Left ventricle myocardium inferior (tissue), 1 donor: ENCODE measurements at regions not wholly inside any gene's neighbourhood (a gene's known extent, or its start where the extent isn't known, plus 50 kb on each side); places are given as distances from the start of the nearest gene placed in this dataset.

ENCODE experiments used
- DNase-seq: peaks from one replicate; pipeline ENCODE4 v3.0.0-alpha.2; 2020
- H3K27ac ChIP-seq: fragments of 200-600 bp; replicated peaks from 2 replicates; pipeline ENCODE4 v1.8.0; 2021
- H3K27me3 ChIP-seq: fragments of 200-600 bp; 2 replicates; pipeline ENCODE4 v1.8.0; 2021; ENCODE audit warnings: low read depth
- H3K36me3 ChIP-seq: fragments of 200-600 bp; 2 replicates; pipeline ENCODE4 v1.8.0; 2021
- H3K4me1 ChIP-seq: fragments of 200-600 bp; 2 replicates; pipeline ENCODE4 v1.8.0; 2021
- H3K4me3 ChIP-seq: fragments of 200-600 bp; 2 replicates; pipeline ENCODE4 v1.8.0; 2021; ENCODE audit warnings: mild to moderate bottlenecking, moderate library complexity
- H3K9me3 ChIP-seq: fragments of 200-600 bp; replicated peaks from 2 replicates; pipeline ENCODE4 v1.8.0; 2021
- intact Hi-C: fragments of 100-400 bp; cut with micrococcal nuclease; formaldehyde crosslinking; loops from one replicate; pipeline ENCODE4 v1.11.0; 2022
- TF ChIP-seq, protein P1 (sequence below): fragments of 200-600 bp; IDR thresholded peaks from 2 replicates; pipeline ENCODE4 v1.8.0; 2021; ENCODE audit warnings: antibody characterized with exemption, mild to moderate bottlenecking, borderline replicate concordance
- donor health status: DM: no; HTN: yes; CAD: no; lungs with severe emphysema.

- Histone ChIP-seq H3K4me1 (no peaks in the 10 kb centered on the region), H3K27me3 (no peaks in the 10 kb centered on the region), H3K27ac (no peak overlapping the region), H3K36me3 (no peaks in the 10 kb centered on the region), H3K9me3 (peaks cover 11% of the 10 kb centered on the region), H3K4me3 (no peak overlapping the region)
- TF ChIP-seq, protein P1, sequence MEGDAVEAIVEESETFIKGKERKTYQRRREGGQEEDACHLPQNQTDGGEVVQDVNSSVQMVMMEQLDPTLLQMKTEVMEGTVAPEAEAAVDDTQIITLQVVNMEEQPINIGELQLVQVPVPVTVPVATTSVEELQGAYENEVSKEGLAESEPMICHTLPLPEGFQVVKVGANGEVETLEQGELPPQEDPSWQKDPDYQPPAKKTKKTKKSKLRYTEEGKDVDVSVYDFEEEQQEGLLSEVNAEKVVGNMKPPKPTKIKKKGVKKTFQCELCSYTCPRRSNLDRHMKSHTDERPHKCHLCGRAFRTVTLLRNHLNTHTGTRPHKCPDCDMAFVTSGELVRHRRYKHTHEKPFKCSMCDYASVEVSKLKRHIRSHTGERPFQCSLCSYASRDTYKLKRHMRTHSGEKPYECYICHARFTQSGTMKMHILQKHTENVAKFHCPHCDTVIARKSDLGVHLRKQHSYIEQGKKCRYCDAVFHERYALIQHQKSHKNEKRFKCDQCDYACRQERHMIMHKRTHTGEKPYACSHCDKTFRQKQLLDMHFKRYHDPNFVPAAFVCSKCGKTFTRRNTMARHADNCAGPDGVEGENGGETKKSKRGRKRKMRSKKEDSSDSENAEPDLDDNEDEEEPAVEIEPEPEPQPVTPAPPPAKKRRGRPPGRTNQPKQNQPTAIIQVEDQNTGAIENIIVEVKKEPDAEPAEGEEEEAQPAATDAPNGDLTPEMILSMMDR: no peak
- intact Hi-C loops: no loop called here
- DNase-seq: no peak
Observed at GRCh38 chrX:33831211-33831610, 300.9 kb downstream of the FAM47A start.

DNA sequence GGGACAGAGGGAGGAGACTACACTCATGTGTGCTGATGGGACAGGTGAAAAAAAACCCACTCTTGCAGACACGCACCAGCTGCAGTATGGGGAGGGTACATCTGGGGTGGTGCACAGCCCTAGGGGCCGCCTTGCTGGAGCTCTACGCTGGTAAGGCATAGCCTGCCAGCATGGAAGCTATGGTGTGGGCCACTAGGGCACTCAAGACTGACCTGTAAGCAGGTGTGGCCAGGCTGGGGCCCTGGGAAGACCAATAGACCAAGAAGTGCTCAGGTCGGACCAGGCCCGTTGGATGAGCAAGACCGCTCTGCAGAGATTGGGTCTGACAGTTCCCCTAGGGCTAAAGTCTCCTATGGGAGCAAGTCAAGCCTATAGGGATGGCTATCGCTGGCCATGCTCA lies 314.8 kb downstream of the FAM47A start:
- Histone ChIP-seq H3K9me3 (no peaks in the 10 kb centered on the region), H3K4me3 (no peak overlapping the region), H3K27ac (no peak overlapping the region), H3K27me3 (no peaks in the 10 kb centered on the region), H3K4me1 (no peaks in the 10 kb centered on the region), H3K36me3 (no peaks in the 10 kb centered on the region)
- TF ChIP-seq, protein P1: no peak
- intact Hi-C loops: no loop called here
- no peak for DNase-seq

GRCh38 chrX:33808636-33809035 lies 323.5 kb downstream of the FAM47A start:
- TF ChIP-seq, protein P1: no peak
- H3K27me3 ChIP-seq: no peaks in the 10 kb centered on the region
- intact Hi-C loops: no loop called here
- H3K36me3 ChIP-seq: no peaks in the 10 kb centered on the region
- peaks cover 13% of the 10 kb centered on the region for H3K9me3 ChIP-seq
- H3K27ac ChIP-seq: no peak overlapping the region
- H3K4me1 ChIP-seq: no peaks in the 10 kb centered on the region
- DNase-seq: no peak
- no peak overlapping the region for H3K4me3 ChIP-seq

- H3K27ac ChIP-seq: no peak overlapping the region
- H3K36me3 ChIP-seq: no peaks in the 10 kb centered on the region
- no peak for DNase-seq
- no peaks in the 10 kb centered on the region for H3K4me1 ChIP-seq
- intact Hi-C loops: no loop called here
- H3K9me3 ChIP-seq: no peaks in the 10 kb centered on the region
- TF ChIP-seq, protein P1: no peak
- H3K27me3 ChIP-seq: no peaks in the 10 kb centered on the region
- H3K4me3 ChIP-seq: no peak overlapping the region
Observed at GRCh38 chrX:33784548-33784947, 347.6 kb downstream of the FAM47A start.

DNA sequence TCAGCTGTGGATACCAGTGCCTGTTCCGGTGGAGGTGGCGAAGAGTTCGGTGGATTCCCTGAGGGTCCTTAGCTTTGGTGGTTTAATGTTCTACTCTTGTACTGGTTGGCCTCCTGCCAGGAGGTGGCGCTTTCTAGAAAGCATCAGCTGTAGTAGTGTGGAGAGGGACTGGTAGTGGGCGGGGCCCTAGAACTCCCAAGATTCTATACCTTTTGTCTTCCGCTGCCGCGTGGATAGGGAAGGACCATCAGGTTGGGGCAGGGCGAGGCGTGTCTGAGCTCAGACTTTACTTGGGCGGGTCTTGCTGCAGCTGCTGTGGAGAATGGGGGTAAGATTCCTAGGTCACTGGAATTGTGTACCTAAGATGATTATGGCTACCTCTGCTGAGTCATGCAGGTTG lies 390.3 kb downstream of the FAM47A start:
- no peak for DNase-seq
- Histone ChIP-seq H3K4me1 (no peaks in the 10 kb centered on the region), H3K9me3 (peaks cover 6% of the 10 kb centered on the region), H3K36me3 (no peaks in the 10 kb centered on the region), H3K27ac (no peak overlapping the region), H3K4me3 (no peak overlapping the region), H3K27me3 (no peaks in the 10 kb centered on the region)
- TF ChIP-seq, protein P1: no peak
- intact Hi-C loops: no loop called here

DNA sequence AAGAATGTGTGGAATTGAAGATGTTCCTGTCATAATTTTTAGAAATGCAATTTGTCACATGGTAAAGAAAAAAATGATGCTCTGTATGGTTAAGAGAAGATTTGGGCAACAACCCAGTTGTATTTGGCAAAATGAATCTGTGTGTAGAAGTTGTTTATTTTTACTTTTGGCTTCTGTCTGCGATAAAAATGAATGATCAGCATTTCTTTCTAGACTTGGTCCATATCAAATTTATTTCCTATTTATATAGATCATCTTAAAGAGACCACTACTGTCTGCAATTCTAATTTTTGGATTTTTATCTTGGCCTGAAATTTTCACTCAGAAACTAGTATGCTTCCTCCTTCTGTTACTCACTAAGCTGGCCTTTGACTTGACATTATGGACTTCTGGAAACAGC lies 396.9 kb downstream of the FAM47A start:
- no peak for DNase-seq
- Histone ChIP-seq H3K4me1 (no peaks in the 10 kb centered on the region), H3K4me3 (no peak overlapping the region), H3K27ac (no peak overlapping the region), H3K36me3 (no peaks in the 10 kb centered on the region), H3K9me3 (no peaks in the 10 kb centered on the region), H3K27me3 (no peaks in the 10 kb centered on the region)
- TF ChIP-seq, protein P1: no peak
- intact Hi-C loops: no loop called here
